IPS-NIHi7 (cell line): ENCODE measurements at regions not wholly inside any gene's neighbourhood (a gene's known extent, or its start where the extent isn't known, plus 50 kb on each side); places are given as distances from the start of the nearest gene placed in this dataset.

ENCODE experiments used
- DNase-seq: peaks from one replicate; pipeline ENCODE4 v3.0.0; 2012; ENCODE audit warnings: mixed read lengths; ENCODE audit errors: extremely low spot score

DNA sequence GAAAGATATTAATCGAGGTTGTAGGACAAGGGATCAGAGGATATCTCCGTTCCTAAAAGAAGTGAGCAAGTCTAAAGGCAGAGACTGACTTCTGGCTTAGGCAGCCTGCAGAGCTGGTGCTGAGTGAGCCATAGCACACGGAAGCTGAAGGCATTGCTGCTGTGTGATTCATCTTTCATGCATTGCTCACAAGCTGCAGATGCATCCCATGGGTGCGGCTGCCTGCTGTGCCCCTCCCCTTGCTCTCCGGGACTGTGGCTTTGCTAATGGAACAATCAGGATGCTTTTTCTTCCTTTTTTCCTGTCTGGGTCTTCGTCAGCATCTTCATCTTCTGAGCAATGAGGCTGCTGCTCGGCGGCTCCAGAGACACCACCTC lies 341.4 kb downstream of the DIRAS2 start:
- DNase-seq: peak; percentile 44

DNA sequence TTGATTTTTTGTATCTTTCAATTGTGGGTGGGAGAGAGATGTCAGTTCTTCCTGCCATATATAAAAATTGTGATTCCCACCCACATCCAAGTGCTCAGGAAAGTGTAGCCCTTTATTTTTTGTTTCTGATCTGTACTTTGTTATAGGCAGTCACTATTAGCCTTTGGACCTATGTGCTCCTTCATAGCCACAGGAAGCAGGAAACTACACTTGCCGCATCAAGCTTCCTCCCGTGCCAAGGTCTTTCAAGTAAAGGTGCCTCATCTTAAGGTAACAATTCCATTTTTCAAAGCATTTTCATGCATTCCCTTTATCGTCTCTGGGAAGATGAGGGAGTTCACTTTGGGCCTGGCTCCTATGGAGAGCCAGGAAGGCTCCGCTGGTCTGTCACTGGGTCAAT lies 339.0 kb downstream of the DIRAS2 start:
- no peak for DNase-seq

DNA sequence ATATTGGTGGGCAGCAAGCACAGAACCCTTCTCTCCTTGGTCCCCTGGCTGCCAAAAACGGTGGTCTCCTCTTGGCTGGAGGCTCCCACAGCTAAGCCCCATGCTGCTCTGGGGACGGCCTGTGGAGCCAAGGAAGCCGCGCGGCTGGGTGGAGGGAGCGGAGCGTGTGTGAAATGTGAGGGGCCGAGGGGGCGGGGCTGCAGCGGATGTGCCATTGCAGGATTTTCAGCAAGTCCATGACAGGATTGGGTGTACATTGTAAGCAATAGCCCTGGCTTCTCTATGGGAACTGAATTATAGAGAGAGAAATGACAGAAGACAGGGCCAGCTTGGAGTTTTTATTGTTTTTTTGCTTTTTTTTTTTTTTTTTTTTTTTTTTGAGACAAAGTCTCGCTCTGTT lies 336.5 kb downstream of the DIRAS2 start:
- no peak for DNase-seq

- DNase-seq: no peak
Measured at GRCh38 chr9:90307167-90307833, 335.3 kb downstream of the DIRAS2 start.

DNA sequence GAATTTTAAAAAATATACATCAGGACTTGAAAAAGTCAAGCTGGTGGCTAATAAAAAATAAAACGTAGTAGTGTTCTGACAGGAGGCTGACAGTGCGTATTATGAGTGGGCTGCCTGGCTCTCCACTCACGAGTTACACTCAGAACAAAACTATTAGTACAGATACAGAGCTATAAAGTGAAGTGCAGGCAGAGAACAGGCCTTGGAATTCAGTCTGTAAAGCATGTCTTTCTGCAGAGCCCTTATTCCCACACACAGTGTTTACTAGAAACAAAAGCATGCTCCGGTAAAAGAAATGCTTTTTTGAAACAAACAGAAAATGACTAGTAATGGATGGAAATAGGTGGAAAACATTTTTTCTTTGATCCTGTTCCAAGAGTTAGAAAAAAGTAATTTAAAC lies 334.7 kb downstream of the DIRAS2 start:
- DNase-seq: no peak

DNA sequence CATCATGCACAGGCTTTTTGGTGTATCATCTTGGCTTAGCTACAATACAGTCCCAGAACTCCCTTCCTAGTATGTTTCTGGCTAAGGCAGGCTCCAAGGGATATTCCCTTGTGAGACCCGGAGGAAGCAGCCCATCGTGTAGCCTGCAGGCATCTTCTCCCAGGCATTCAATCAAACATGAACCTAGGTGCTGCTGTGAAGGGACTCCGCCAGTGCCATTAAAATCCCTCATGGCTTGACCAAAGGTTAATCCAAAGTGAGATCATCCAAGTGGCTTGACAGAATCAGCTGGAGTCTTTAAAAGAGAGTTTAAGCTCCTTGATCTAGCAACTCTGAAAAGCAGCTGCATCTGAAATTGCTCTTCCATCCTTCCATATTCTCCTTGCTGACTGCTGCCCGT lies 333.9 kb downstream of the DIRAS2 start:
- no peak for DNase-seq

- DNase-seq: no peak
Measured at GRCh38 chr9:90309809-90310520, 332.7 kb downstream of the DIRAS2 start.

GRCh38 chr9:90310521-90310876 lies 332.1 kb downstream of the DIRAS2 start:
- DNase-seq: no peak

DNA sequence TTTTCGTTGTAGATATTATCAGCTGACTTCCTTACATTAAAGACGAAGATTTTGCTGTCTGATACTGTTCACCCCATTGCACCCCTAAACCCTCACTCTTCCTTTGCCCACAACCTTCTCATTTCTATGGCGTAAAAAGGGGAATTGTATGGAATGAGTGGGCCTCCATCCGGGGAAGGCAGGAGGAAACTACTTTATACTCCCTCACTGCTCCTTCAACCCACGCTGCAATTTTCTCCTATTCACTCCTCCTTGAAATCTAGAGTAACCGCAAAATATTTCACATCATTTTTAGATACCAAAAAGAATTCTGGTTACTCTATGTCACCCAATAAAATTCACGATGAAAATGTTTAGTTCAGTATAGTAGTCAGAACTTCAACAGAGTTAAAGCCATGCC lies 330.8 kb downstream of the DIRAS2 start:
- DNase-seq: no peak

GRCh38 chr9:90322296-90322695 lies 320.3 kb downstream of the DIRAS2 start:
- no peak for DNase-seq

- no peak for DNase-seq
Measured at GRCh38 chr9:90325913-90326653, 316.5 kb downstream of the DIRAS2 start.

GRCh38 chr9:90330231-90330630 lies 312.4 kb downstream of the DIRAS2 start:
- no peak for DNase-seq

- DNase-seq: no peak
Measured at GRCh38 chr9:90331826-90332575, 310.6 kb downstream of the DIRAS2 start.

- DNase-seq: no peak
Measured at GRCh38 chr9:90333226-90333625, 309.4 kb downstream of the DIRAS2 start.

DNA sequence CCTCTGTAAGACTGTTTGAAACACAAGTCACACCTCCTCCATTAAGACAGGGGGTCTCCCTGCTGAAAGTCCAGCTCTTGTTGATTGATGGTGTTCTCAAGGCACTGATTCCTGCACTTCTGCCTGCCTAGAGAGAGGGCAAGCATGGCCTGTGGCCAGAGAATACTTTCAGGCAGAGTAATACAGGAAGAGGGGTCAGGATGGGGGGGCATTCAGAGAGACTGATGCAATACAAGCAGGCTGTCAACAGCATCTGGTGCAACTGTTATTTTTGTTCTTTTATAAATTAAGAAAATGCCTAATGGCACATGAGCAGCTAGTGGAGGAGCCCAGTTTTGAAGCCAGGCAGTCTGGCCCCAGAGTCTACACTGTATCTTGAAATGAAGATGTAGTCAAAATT lies 302.2 kb downstream of the DIRAS2 start:
- no peak for DNase-seq

DNA sequence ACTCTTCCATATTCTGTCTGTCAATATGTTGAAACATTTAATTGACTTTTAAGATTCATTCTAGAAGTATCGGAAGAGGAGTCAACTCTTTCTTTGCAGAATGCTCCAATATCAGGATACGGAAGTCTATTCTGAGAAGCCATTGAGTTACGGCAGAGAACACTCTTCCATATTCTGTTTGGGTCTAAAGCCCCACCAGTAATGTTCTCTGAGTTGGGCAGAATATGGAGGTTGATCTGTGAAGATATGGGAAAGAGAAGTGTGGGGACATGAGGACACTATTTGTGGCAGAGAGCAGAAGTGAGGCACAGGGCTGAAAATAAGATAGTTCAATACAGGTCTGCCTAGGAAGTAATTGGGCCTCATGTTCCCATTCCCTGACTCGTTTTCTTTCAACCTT lies 300.0 kb downstream of the DIRAS2 start:
- DNase-seq: no peak

GRCh38 chr9:90343366-90343765 lies 299.3 kb downstream of the DIRAS2 start:
- DNase-seq: peak; percentile 58

GRCh38 chr9:90343991-90344390 lies 298.6 kb downstream of the DIRAS2 start:
- no peak for DNase-seq

DNA sequence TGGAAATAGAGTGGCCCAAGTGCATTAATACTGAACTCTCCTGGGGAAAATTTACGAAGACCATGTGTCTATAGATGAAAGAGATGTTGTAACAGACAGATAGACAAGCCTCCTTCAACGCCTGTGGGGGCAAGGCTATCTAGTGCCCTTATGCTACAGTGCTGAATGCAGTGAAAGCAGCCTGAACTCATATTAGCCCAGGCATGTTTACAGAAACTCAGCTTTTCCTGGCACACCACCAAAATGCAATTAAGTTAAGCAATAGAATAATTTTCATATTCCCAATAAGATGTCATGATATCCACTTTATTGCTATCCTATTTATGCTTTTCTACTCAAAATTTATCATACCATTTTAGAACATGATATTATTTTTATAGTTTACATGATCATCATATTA lies 277.0 kb downstream of the DIRAS2 start:
- DNase-seq: no peak

GRCh38 chr9:90368241-90368640 lies 274.4 kb downstream of the DIRAS2 start:
- DNase-seq: no peak

DNA sequence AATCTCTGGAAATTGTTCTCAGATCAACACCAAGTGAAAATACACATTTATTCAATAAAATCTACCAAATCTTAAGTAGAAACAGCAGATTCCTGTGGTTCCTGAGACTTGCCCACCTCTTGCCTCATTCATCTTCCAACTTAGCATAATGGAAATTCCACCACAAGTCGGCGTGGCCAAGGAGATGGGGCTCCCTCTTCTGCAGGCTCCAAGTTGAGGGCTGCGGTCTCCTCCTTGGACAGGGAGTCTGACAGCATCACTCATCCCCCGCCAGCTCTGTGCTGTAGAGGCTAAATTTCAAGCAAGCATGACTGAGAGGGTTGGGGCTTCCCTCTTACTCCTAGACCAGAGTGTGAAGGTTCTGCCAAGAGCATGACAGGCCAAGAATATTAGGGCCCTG lies 273.7 kb downstream of the DIRAS2 start:
- no peak for DNase-seq

DNA sequence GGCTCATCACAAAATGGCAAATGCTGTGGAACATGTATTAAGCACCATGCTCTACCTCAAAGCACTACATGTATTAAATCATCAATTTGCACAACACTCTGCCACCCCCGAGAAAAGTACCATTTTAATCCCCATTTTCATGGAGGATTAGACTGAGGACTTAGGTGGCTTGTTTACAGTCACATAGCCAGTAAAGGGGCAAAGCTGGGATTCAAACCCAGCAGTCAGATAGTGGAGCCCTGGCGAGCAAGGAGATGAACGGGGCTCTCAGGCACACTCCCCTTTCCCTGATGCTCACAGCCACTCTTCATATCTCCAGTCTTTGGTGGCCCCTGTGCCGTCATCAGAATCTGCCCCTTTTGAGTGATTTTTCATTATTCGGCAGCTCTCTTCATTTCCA lies 262.9 kb downstream of the DIRAS2 start:
- no peak for DNase-seq
